ENCODE measurements at regions not wholly inside any gene's neighbourhood (a gene's known extent, or its start where the extent isn't known, plus 50 kb on each side); places are given as distances from the start of the nearest gene placed in this dataset.

GRCh38 chr13:59367467-59367866 lies 796.3 kb downstream of the DIAPH3 start:
- H3K4me1 Mint-ChIP-seq = peaks cover 14% of the 10 kb centered on the region
- H3K9me3 Mint-ChIP-seq = no peaks in the 10 kb centered on the region
- no peak overlapping the region for H3K4me3 Mint-ChIP-seq
- no peak for DNase-seq (ENCODE audit: low read depth, low spot score)
- H3K36me3 Mint-ChIP-seq (ENCODE audit: low read depth) = no peaks in the 10 kb centered on the region
- TF ChIP-seq CTCF (conservative IDR thresholded peaks at IDR 0.05) = no peak
- no peaks in the 10 kb centered on the region for H3K27me3 Mint-ChIP-seq (ENCODE audit: low read depth)
- H3K27ac Mint-ChIP-seq (ENCODE audit: unreplicated experiment) = no peak overlapping the region

DNA sequence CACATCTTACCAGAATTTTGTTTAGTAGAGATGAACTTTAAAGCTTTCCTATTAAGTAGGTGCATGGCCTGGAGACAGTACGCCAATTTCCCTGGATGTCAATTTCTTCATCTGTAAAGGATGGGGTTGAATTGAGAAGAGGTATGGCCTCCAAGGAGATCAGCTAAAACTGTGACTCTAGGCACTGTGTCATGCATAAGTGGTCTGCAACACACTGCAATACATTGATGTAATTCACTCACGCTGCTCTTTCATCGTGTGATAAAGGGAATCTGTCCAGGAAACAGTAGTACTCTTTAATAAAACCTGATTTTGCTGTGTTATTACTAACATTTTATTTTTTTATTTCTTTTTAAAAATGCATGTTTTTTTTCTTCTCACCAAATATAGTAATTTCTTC lies 795.8 kb downstream of the DIAPH3 start:
- peaks cover 13% of the 10 kb centered on the region for H3K4me1 Mint-ChIP-seq
- H3K27me3 Mint-ChIP-seq (ENCODE audit: low read depth) = no peaks in the 10 kb centered on the region
- no peaks in the 10 kb centered on the region for H3K9me3 Mint-ChIP-seq
- DNase-seq (ENCODE audit: low read depth, low spot score) = no peak
- H3K36me3 Mint-ChIP-seq (ENCODE audit: low read depth) = no peaks in the 10 kb centered on the region
- H3K4me3 Mint-ChIP-seq = no peak overlapping the region
- no peak overlapping the region for H3K27ac Mint-ChIP-seq (ENCODE audit: unreplicated experiment)
- no peak for TF ChIP-seq CTCF (conservative IDR thresholded peaks at IDR 0.05)

- H3K4me3 Mint-ChIP-seq = no peak overlapping the region
- no peak for DNase-seq (ENCODE audit: low read depth, low spot score)
These were observed 795.0 kb downstream of the DIAPH3 start for GRCh38 chr13:59368693-59369092.

DNA sequence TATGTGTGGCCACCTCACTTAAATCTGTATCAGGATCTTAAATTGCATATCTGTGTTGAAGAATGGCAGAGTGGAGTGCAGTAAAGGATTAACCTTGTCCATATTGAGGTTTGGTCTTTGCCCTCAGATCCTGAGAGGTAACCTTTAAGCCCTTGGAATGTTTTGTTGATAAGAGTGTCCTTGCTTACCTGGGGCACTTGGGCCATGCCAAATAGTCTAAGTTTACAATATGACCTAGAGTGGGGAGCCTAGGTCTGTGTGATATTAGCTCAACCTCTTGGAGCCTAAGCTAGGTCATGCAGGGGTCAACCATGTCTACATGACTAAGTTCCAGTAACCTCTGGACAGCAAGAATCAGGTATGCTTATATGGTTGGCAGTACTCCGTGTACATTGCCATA lies 792.5 kb downstream of the DIAPH3 start:
- Mint-ChIP-seq H3K27ac (ENCODE audit: unreplicated experiment) (no peak overlapping the region), H3K4me3 (no peak overlapping the region), H3K9me3 (no peaks in the 10 kb centered on the region), H3K27me3 (ENCODE audit: low read depth) (no peaks in the 10 kb centered on the region), H3K4me1 (peaks cover 12% of the 10 kb centered on the region), H3K36me3 (ENCODE audit: low read depth) (no peaks in the 10 kb centered on the region)
- no peak for TF ChIP-seq CTCF (conservative IDR thresholded peaks at IDR 0.05)
- no peak for DNase-seq (ENCODE audit: low read depth, low spot score)

More at GRCh38 chr13:59368693-59369092, 795.0 kb downstream of the DIAPH3 start:
- no peak overlapping the region for H3K27ac Mint-ChIP-seq (ENCODE audit: unreplicated experiment)
- no peaks in the 10 kb centered on the region for H3K27me3 Mint-ChIP-seq (ENCODE audit: low read depth)
- H3K9me3 Mint-ChIP-seq = no peaks in the 10 kb centered on the region
- H3K4me1 Mint-ChIP-seq = peaks cover 6% of the 10 kb centered on the region
- H3K36me3 Mint-ChIP-seq (ENCODE audit: low read depth) = no peaks in the 10 kb centered on the region
- TF ChIP-seq CTCF (conservative IDR thresholded peaks at IDR 0.05) = no peak

DNA sequence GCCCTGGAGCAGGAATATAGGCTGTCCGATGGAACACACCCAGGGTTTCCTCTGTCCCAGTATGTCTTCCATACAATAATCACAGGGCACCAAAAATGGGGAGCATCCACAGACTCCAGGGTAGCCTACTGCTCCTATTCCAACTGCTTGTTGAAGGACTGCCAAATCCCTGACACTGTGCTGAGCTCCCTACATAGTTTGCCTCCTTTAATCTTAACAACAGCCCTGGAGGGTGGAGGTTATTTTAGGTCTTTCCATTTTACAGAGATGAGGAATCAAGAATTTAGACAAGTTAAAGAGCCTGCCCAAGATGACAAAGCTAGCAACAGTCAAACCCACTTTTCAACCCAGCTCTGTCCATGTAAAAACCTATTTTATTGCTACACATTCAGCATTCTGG lies 790.4 kb downstream of the DIAPH3 start:
- H3K36me3 Mint-ChIP-seq (ENCODE audit: low read depth) = no peaks in the 10 kb centered on the region
- peaks cover 12% of the 10 kb centered on the region for H3K4me1 Mint-ChIP-seq
- DNase-seq (ENCODE audit: low read depth, low spot score) = no peak
- no peak overlapping the region for H3K4me3 Mint-ChIP-seq
- H3K9me3 Mint-ChIP-seq = no peaks in the 10 kb centered on the region
- no peak for TF ChIP-seq CTCF (conservative IDR thresholded peaks at IDR 0.05)
- H3K27ac Mint-ChIP-seq (ENCODE audit: unreplicated experiment) = no peak overlapping the region
- H3K27me3 Mint-ChIP-seq (ENCODE audit: low read depth) = no peaks in the 10 kb centered on the region

DNA sequence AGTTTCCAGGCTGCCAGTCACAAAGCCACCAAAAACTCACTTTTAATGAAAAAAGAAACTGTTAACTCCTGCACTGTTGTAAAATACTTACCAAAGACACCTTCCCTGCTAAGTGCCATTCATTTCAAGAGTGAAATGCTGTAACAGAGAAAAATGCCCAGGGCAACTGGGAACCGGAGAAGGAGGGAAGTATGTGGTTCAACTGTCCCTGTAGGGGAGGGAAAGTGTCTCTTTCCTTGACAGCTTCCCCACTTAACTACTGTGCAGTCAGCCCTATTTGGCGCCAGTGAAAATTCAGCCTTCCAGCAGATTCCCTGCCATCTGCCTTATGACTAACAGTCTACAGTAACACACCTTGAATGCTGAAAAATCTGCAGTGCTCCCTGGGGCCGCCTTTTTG lies 789.0 kb downstream of the DIAPH3 start:
- no peaks in the 10 kb centered on the region for H3K27me3 Mint-ChIP-seq (ENCODE audit: low read depth)

More for the DNA sequence above, 789.0 kb downstream of the DIAPH3 start:
- no peak overlapping the region for H3K4me3 Mint-ChIP-seq
- H3K9me3 Mint-ChIP-seq = peaks cover under 1% of the 10 kb centered on the region
- TF ChIP-seq CTCF (conservative IDR thresholded peaks at IDR 0.05) = no peak
- H3K4me1 Mint-ChIP-seq = peaks cover 6% of the 10 kb centered on the region
- H3K36me3 Mint-ChIP-seq (ENCODE audit: low read depth) = peaks cover 1% of the 10 kb centered on the region
- no peak for DNase-seq (ENCODE audit: low read depth, low spot score)
- no peak overlapping the region for H3K27ac Mint-ChIP-seq (ENCODE audit: unreplicated experiment)
